Uterus (tissue), 3 donors: ENCODE measurements at regions not wholly inside any gene's neighbourhood (a gene's known extent, or its start where the extent isn't known, plus 50 kb on each side); places are given as distances from the start of the nearest gene placed in this dataset.

Experiments used
- DNase-seq, 2 donors: peaks; one replicate each; pipeline ENCODE4 v3.0.0-alpha.2; 2019 to 2020
- H3K27ac ChIP-seq, 2 donors: fragments of 200-600 bp; sonication (generic); 1 replicate in 1 of 2; 2 replicates in 1 of 2; pipeline ENCODE4 v1.5.1; 2016 to 2018
- H3K27me3 ChIP-seq, 2 donors: fragments of 200-600 bp; sonication (generic); one replicate each; pipeline ENCODE4 v1.5.1; 2018 to 2019; ENCODE audit warnings: control low read depth in 1 of 2
- H3K36me3 ChIP-seq, 2 donors: fragments of 200-600 bp; sonication (generic); one replicate each; pipeline ENCODE4 v1.5.1; 2019; ENCODE audit warnings: control low read depth in 1 of 2
- H3K4me1 ChIP-seq, 2 donors: fragments of 200-600 bp; sonication (generic); one replicate each; pipeline ENCODE4 v1.5.1; 2018 to 2019; ENCODE audit warnings: control low read depth in 1 of 2
- H3K4me3 ChIP-seq, 2 donors: fragments of 200-600 bp; sonication (generic); 1 replicate in 1 of 2; 2 replicates in 1 of 2; pipeline ENCODE4 v1.5.1; 2018 to 2019; ENCODE audit warnings: mild to moderate bottlenecking in 1 of 2
- H3K9me3 ChIP-seq, 2 donors: fragments of 200-600 bp; sonication (generic); one replicate each; pipeline ENCODE4 v1.5.1; 2019; ENCODE audit warnings: control low read depth in 1 of 2
- CTCF ChIP-seq, 4 experiments: fragments of 200-600 bp in 2 of 4; fragments of 450-650 bp in 2 of 4; sonication (generic) in 2 of 4; IDR thresholded peaks; one replicate each; pipeline ENCODE4 v1.5.1; 2016 to 2019; ENCODE audit warnings: antibody characterized with exemption in 4 of 4, mild to moderate bottlenecking in 2 of 4, moderate library complexity in 1 of 4
- POLR2A ChIP-seq, 2 donors: fragments of 450-650 bp; IDR thresholded peaks; one replicate each; pipeline ENCODE4 v1.6.1; 2016; ENCODE audit warnings: antibody characterized with exemption in 2 of 2, mild to moderate bottlenecking in 1 of 2, moderate library complexity in 1 of 2
- intact Hi-C: fragments of 100-400 bp; cut with DNase I; formaldehyde crosslinking; loops from one replicate; pipeline ENCODE4 v1.15.1; 2023; ENCODE audit warnings: low total_unique reads
- donor health status: DM: yes; HTN: yes; CAD: no.

DNA sequence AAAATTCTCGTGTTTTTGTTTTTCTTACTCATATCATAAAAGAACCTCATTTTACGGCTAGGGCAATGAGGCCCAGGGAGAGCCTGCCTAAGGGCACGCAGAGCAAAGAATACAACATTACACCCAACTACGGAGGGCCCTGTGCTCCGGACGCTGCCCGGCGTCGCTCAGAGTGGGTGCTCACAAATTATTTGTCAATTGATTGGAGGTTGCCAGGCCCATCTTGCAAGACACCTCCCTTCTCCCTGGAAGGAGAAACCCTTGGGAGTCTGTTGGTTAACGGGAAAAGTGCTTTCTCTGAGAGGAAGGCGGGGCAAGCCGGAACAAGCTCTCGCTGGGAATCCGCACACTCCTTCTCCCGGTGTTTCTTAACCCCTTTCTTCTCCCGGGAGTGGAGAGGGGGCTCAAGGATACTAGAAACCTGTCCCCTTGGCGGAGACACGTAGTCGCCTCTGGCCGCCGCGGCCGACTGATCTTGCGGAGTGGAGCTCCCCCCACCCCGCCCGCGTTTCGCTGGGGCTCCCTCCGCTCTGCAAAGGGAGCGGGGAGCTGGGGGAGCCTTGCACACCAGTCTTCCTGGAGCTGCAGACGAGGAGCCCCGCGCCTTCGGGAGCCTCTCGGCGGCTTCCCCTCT, 599.3 kb upstream of the SGCD start:
- Histone ChIP-seq H3K4me3 (peak overlapping the region in 1 of 2 donors; percentile 27), H3K27me3 (peaks cover 6 to 31% of the 10 kb centered on the region in 2 donors), H3K27ac (no peak overlapping the region), H3K4me1 (peaks cover 0 to 13% of the 10 kb centered on the region in 2 donors), H3K9me3 (no peaks in the 10 kb centered on the region), H3K36me3 (no peaks in the 10 kb centered on the region)
- no peak for DNase-seq
- intact Hi-C loops = no loop called here
- no peak for TF ChIP-seq POLR2A (IDR thresholded peaks at IDR 0.05)
- TF ChIP-seq CTCF (IDR thresholded peaks at IDR 0.05) = no peak

DNA sequence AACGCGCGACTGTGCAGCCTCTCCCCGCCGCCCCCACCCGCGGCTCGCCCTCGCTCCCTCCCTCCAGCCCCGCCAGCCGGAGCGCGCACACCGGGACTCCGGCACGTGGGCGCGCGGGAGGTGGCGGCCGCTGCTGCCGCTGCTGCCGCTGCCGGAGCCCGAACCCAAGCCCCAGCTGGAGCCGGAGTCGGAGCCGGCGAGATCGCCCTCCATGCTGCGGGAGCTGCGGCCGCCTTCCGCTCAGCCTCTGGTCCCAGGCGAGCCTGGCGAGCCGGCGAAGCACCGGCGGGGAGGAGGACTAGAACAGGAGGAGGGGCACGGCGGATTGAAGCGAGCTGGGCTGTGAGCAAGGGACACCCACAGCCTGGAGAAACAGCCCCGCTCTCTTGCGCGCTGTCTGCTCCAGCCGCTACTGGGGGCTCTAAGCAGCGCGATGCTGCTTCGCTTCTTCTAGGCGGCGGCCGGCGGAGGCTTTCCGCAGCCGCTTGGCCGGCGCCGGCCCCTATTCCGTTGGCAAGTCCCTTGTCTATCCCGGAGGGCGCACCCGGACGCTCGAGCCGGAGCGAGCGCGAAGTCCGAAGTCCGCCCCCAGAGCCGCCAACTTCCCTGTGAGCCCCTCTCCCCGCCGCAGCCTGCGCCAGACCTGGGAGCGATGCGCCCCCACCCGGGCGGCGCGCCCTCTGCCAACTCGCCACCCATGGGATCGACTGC, 598.7 kb upstream of the SGCD start:
- TF ChIP-seq POLR2A (IDR thresholded peaks at IDR 0.05) (no peak), CTCF (IDR thresholded peaks at IDR 0.05) (no peak)

DNA sequence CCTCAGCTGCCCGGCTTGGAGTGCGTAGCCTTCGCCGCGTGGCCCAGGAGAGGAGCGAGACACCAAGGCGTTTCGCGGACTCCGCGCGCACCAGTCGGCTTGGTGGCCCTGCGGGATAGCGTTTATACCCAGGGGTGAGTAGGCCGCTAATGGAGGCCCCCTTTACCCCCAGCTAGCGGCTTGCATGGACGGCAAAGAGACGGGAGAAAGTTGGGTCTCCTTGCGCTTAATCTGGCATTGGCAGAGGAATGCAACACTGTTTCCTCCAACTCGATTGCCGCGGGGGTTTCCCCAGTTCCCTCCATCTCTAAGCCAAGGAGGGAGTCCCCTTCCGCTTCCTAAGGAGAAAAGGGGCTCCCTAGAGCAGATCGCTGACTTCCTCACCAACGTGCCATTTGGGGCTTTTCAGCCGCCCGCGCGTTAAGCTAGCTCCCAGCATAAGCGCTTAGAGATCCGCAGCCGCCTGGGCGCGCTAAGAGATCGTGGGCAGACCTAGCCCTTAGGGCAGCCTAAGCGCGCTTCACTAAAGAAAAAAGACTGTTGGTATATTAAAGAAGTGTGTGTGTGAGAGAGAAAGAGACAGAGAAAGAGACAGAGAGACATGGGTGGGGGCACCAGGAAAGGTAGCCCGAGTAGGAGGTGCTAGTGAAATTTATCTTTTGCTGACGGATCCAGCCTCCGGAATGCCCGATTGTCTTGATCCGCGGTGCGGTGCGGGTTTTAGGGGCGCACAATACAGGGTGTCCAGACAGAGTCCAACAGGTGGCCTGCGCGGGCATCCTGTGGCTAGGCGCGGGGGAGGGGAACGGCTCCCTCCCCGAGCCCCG, 597.9 kb upstream of the SGCD start:
- Histone ChIP-seq H3K4me1 (peaks cover 0 to 13% of the 10 kb centered on the region in 2 donors), H3K27me3 (peaks cover 6 to 31% of the 10 kb centered on the region in 2 donors), H3K9me3 (no peaks in the 10 kb centered on the region), H3K27ac (no peak overlapping the region), H3K4me3 (peak overlapping the region; percentile 7 to 27), H3K36me3 (no peaks in the 10 kb centered on the region)
- TF ChIP-seq POLR2A (IDR thresholded peaks at IDR 0.05) (no peak), CTCF (IDR thresholded peaks at IDR 0.05) (no peak)
- no peak for DNase-seq
- intact Hi-C loops = no loop called here

More for the DNA sequence above, 598.7 kb upstream of the SGCD start:
- Histone ChIP-seq H3K27me3 (peaks cover 6 to 31% of the 10 kb centered on the region in 2 donors), H3K9me3 (no peaks in the 10 kb centered on the region), H3K27ac (no peak overlapping the region), H3K4me1 (peaks cover 0 to 13% of the 10 kb centered on the region in 2 donors), H3K4me3 (peak overlapping the region; percentile 7 to 27), H3K36me3 (no peaks in the 10 kb centered on the region)
- peak in 1 of 2 donors; percentile 22 for DNase-seq
- intact Hi-C loops = no loop called here

GRCh38 chr5:155729684-155730059, 597.3 kb upstream of the SGCD start:
- Histone ChIP-seq H3K4me3 (no peak overlapping the region), H3K27ac (no peak overlapping the region), H3K36me3 (no peaks in the 10 kb centered on the region), H3K9me3 (no peaks in the 10 kb centered on the region), H3K27me3 (peaks cover 6 to 31% of the 10 kb centered on the region in 2 donors), H3K4me1 (peaks cover 0 to 13% of the 10 kb centered on the region in 2 donors)
- no peak for TF ChIP-seq CTCF (IDR thresholded peaks at IDR 0.05)
- no peak for DNase-seq
- intact Hi-C loops = no loop called here
